Ishikawa (cell line): ENCODE measurements at regions not wholly inside any gene's neighbourhood (a gene's known extent, or its start where the extent isn't known, plus 50 kb on each side); places are given as distances from the start of the nearest gene placed in this dataset.
A peak's percentile ranks its signal among the peaks of the same experiment; 100 is the strongest.

Experiments
- CEBPB ChIP-seq: IDR thresholded peaks from 2 replicates; pipeline ENCODE4 v1.6.1; 2012
- CREB1 ChIP-seq: IDR thresholded peaks from 2 replicates; pipeline ENCODE4 v1.6.1; 2012; ENCODE audit warnings: low read depth
- EGR1 ChIP-seq: IDR thresholded peaks from 2 replicates; pipeline ENCODE4 v1.6.1; 2012
- EP300 ChIP-seq: IDR thresholded peaks from 2 replicates; pipeline ENCODE4 v1.6.1; 2012; ENCODE audit warnings: borderline replicate concordance
- FOXM1 ChIP-seq: IDR thresholded peaks from 2 replicates; pipeline ENCODE4 v1.6.1; 2012; ENCODE audit warnings: low read depth, borderline replicate concordance
- NFIC ChIP-seq: IDR thresholded peaks from 2 replicates; pipeline ENCODE4 v1.6.1; 2012
- RAD21 ChIP-seq: IDR thresholded peaks from 2 replicates; pipeline ENCODE4 v1.6.1; 2012; ENCODE audit warnings: low read depth
- TAF1 ChIP-seq: IDR thresholded peaks from 2 replicates; pipeline ENCODE4 v1.6.1; 2012; ENCODE audit warnings: low read depth, mild to moderate bottlenecking
- TEAD4 ChIP-seq: IDR thresholded peaks from 2 replicates; pipeline ENCODE4 v1.6.1; 2012
- YY1 ChIP-seq: IDR thresholded peaks from 2 replicates; pipeline ENCODE4 v1.6.1; 2012; ENCODE audit warnings: low read depth
- ZBTB7A ChIP-seq: IDR thresholded peaks from 2 replicates; pipeline ENCODE4 v1.6.1; 2012; ENCODE audit warnings: low read depth
- TF ChIP-seq, protein P1 (sequence below): IDR thresholded peaks from 2 replicates; pipeline ENCODE4 v1.6.1; 2012; ENCODE audit warnings: low read depth, mild to moderate bottlenecking
- TF ChIP-seq, protein P2 (sequence below): IDR thresholded peaks from 2 replicates; pipeline ENCODE4 v1.6.1; 2012
- TF ChIP-seq, protein P3 (sequence below): IDR thresholded peaks from 2 replicates; pipeline ENCODE4 v1.6.1; 2012

DNA sequence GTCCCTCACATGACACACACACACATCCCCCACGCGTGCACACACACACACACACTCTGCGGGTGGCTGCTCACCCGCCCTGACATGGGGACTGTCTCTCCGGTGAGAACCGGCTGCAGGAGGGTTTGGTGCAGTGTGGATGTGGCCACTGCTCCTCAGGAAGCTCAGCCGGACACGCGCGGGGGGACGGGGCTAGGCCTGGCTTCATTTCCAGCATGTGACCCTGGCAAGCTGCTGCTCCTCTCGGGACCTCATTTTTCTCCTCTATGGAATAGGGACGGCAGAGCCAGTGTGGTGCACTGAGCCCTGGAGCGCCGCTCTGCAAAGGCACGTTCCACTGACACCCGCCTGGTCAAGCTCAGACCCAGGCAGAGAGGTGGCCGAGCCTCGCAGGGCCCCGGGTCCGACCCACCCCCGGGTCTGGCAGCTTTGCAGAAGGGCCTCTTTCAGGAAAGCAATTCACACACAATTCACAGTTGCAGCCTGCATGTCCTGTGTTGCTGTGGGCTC, 56.8 kb upstream of the SLCO4A1 start:
- TF ChIP-seq, protein P1, sequence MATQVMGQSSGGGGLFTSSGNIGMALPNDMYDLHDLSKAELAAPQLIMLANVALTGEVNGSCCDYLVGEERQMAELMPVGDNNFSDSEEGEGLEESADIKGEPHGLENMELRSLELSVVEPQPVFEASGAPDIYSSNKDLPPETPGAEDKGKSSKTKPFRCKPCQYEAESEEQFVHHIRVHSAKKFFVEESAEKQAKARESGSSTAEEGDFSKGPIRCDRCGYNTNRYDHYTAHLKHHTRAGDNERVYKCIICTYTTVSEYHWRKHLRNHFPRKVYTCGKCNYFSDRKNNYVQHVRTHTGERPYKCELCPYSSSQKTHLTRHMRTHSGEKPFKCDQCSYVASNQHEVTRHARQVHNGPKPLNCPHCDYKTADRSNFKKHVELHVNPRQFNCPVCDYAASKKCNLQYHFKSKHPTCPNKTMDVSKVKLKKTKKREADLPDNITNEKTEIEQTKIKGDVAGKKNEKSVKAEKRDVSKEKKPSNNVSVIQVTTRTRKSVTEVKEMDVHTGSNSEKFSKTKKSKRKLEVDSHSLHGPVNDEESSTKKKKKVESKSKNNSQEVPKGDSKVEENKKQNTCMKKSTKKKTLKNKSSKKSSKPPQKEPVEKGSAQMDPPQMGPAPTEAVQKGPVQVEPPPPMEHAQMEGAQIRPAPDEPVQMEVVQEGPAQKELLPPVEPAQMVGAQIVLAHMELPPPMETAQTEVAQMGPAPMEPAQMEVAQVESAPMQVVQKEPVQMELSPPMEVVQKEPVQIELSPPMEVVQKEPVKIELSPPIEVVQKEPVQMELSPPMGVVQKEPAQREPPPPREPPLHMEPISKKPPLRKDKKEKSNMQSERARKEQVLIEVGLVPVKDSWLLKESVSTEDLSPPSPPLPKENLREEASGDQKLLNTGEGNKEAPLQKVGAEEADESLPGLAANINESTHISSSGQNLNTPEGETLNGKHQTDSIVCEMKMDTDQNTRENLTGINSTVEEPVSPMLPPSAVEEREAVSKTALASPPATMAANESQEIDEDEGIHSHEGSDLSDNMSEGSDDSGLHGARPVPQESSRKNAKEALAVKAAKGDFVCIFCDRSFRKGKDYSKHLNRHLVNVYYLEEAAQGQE = 0 out of 2 replicates have a peak, but pooled peaks have one; percentile 7
- no peak for TF ChIP-seq FOXM1

DNA sequence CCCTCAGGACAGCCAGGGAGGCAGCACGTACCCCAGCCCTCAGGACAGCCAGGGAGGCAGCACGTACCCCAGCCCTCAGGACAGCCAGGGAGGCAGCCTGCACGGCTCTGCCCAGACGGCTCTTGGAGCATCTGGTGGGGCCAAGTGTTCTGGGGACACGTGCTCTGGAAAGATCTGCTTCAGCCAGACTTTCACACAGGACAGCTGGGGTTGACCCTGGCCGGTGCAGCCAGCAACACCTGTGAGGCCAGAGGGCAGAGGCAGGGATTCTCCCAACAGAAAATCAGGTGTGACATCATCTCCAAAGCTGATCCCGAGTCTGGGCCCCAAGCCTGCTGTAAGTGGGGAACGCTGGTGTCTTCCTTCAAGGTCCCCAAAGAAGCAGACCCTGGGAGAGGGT, 55.5 kb upstream of the SLCO4A1 start:
- TF ChIP-seq, protein P2, sequence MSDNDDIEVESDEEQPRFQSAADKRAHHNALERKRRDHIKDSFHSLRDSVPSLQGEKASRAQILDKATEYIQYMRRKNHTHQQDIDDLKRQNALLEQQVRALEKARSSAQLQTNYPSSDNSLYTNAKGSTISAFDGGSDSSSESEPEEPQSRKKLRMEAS = no peak
- TF ChIP-seq RAD21 = no peak
- TF ChIP-seq, protein P1 = no peak
- TF ChIP-seq, protein P3, sequence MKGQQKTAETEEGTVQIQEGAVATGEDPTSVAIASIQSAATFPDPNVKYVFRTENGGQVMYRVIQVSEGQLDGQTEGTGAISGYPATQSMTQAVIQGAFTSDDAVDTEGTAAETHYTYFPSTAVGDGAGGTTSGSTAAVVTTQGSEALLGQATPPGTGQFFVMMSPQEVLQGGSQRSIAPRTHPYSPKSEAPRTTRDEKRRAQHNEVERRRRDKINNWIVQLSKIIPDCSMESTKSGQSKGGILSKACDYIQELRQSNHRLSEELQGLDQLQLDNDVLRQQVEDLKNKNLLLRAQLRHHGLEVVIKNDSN = no peak
- TF ChIP-seq NFIC = no peak
- no peak for TF ChIP-seq EGR1
- TF ChIP-seq ZBTB7A = no peak

DNA sequence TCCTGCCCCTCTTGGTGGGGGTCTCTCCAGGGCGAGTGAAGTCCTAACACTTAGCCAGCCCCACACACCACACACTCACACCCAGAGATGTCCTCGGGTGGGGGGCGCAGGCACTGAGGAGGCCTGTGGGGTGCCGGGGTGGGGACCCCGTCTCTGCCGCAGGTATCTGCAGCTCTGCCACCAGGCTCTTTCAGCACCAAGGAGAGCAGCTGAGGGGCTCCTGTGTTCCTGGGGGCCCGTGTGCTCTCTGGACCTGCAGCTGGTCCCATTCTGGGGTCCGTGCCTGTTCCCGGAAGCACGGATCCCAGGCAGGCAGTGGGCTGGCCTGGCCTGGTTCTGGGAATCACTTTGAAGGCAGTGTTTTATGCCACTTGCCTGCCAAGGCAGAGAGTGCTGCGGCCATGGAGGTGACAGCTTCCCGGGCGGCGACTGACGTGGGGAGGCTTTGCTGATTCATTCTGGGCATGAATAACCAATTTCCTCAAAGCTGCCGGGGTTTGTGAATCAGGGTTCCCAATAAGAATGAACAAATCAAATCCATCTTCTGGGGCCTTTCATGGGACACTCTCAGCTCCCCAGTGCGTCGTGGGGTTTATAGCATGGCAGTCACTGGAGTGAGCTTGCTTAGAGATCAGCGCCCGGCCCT, 54.4 kb upstream of the SLCO4A1 start:
- no peak for TF ChIP-seq EP300
- TF ChIP-seq, protein P1 = peak; percentile 94
- peak; percentile 66; the same call in 1 of the 2 replicates for TF ChIP-seq ZBTB7A
- no peak for TF ChIP-seq NFIC

DNA sequence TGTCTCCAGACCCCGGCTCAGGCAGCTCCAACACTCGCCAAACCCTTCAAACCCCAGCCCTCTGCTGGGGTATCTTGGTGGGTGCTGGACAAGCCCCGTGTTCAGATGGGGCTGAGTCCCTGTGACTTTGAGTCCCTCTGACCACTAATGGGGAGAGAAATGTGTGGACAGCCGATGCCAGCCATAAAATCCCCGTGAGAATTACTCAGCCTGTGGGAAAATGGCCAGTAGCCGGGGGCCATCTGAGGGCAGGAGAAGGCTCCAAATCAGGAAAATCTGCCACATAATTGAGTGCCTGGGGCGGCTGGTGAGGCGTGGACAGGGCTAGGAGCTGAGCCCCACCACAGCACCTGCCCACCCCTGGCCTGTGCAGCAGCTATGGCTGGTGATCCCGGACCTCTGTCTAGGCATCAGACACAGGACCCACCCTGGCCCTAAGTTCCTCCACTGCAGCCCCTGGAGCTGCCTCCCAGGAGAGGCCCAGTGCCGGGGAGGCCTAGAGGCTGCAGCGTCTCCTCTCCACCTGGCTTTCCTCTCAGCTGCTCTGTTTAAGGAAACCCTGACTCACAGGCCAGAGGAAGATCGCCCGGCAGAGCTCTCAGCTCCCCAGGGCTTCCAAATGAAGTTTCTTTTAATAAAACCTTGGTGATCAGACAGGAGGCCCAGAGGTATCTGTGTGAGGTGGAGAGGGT, 53.7 kb upstream of the SLCO4A1 start:
- TF ChIP-seq EP300 = no peak
- TF ChIP-seq RAD21 = no peak
- TF ChIP-seq, protein P2 = no peak
- no peak for TF ChIP-seq TEAD4
- TF ChIP-seq FOXM1 = no peak
- no peak for TF ChIP-seq CEBPB
- no peak for TF ChIP-seq TAF1
- TF ChIP-seq CREB1 = no peak
- TF ChIP-seq EGR1 = no peak
- TF ChIP-seq, protein P3 = no peak

DNA sequence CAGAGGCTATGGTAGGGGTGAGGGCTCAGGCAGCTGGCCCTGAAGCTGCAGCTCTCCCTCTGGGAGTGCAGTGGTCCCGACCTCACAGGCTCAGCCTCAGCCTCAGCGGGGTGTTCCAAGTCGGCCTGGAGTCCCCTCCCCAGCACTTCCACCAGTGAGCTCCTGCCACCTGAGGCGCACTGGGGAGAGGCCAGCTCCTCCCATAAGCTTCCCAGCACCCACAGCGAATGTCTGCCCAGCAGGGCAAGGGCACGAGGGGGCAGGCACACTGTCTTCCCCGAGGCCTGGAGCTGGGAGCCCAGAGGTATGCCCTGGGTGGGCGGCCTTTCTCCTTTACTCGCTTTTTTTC, 53.2 kb upstream of the SLCO4A1 start:
- TF ChIP-seq, protein P2 = no peak
- no peak for TF ChIP-seq NFIC
- no peak for TF ChIP-seq CEBPB
- no peak for TF ChIP-seq YY1
- no peak for TF ChIP-seq RAD21
- TF ChIP-seq, protein P1 = no peak
- TF ChIP-seq FOXM1 = no peak
- no peak for TF ChIP-seq TAF1
- TF ChIP-seq TEAD4 = no peak
